Hepatocyte (in vitro differentiated cells): ENCODE measurements at regions not wholly inside any gene's neighbourhood (a gene's known extent, or its start where the extent isn't known, plus 50 kb on each side); places are given as distances from the start of the nearest gene placed in this dataset.

Experiments used
- DNase-seq: peaks from one replicate; pipeline ENCODE4 v3.0.0-alpha.2; 2016; ENCODE audit warnings: low spot score
- H2AFZ ChIP-seq: fragments of 200-600 bp; sonication (generic); 2 replicates; pipeline ENCODE4 v1.6.0; 2016; ENCODE audit warnings: antibody characterized with exemption, mild to moderate bottlenecking
- H3K27ac ChIP-seq: fragments of 200-600 bp; sonication (generic); 2 replicates; pipeline ENCODE4 v1.5.1; 2016; ENCODE audit warnings: mild to moderate bottlenecking
- H3K27me3 ChIP-seq: fragments of 200-600 bp; sonication (generic); 2 replicates; pipeline ENCODE4 v1.6.1; 2016
- H3K36me3 ChIP-seq: fragments of 200-600 bp; sonication (generic); replicated peaks from 2 replicates; pipeline ENCODE4 v1.5.1; 2016; ENCODE audit warnings: low read depth; ENCODE audit not compliant: insufficient read depth
- H3K4me1 ChIP-seq: fragments of 200-600 bp; sonication (generic); 2 replicates; pipeline ENCODE4 v1.5.1; 2016; ENCODE audit warnings: mild to moderate bottlenecking, moderate library complexity; ENCODE audit not compliant: insufficient read depth
- H3K4me2 ChIP-seq: fragments of 200-600 bp; sonication (generic); 2 replicates; pipeline ENCODE4 v1.6.0; 2016
- H3K4me3 ChIP-seq: fragments of 200-600 bp; sonication (generic); 2 replicates; pipeline ENCODE4 v1.5.1; 2016; ENCODE audit warnings: mild to moderate bottlenecking
- H3K79me2 ChIP-seq: fragments of 200-600 bp; sonication (generic); 2 replicates; pipeline ENCODE4 v1.6.0; 2017; ENCODE audit warnings: mild to moderate bottlenecking
- H3K9me2 ChIP-seq: fragments of 200-600 bp; sonication (generic); replicated peaks from 2 replicates; pipeline ENCODE4 v1.6.0; 2017; ENCODE audit warnings: mild to moderate bottlenecking; ENCODE audit not compliant: insufficient read depth
- H3K9me3 ChIP-seq: fragments of 200-600 bp; sonication (generic); 2 replicates; pipeline ENCODE4 v1.5.1; 2016; ENCODE audit warnings: low read depth, mild to moderate bottlenecking
- H4K20me1 ChIP-seq: fragments of 200-600 bp; sonication (generic); 2 replicates; pipeline ENCODE4 v1.6.0; 2016; ENCODE audit warnings: mild to moderate bottlenecking; ENCODE audit not compliant: insufficient read depth, poor library complexity, severe bottlenecking
- CTCF ChIP-seq: fragments of 200-600 bp; sonication (generic); IDR thresholded peaks from 2 replicates; pipeline ENCODE4 v1.5.1; 2016; ENCODE audit warnings: antibody characterized with exemption, mild to moderate bottlenecking; ENCODE audit not compliant: poor library complexity
- EZH2 ChIP-seq: fragments of 200-600 bp; sonication (generic); IDR thresholded peaks from 2 replicates; pipeline ENCODE4 v1.6.1; 2016; ENCODE audit warnings: antibody characterized with exemption, mild to moderate bottlenecking, borderline replicate concordance
- EZH2phosphoT487 ChIP-seq: fragments of 200-600 bp; sonication (generic); IDR thresholded peaks from one replicate; pipeline ENCODE4 v1.6.1; 2018; ENCODE audit warnings: antibody characterized with exemption, mild to moderate bottlenecking, low read depth, moderate library complexity; ENCODE audit not compliant: unreplicated experiment, severe bottlenecking
- WGBS: methylation state at CpG from one replicate; pipeline ENCODE4 v1.1.6; 2016; ENCODE audit warnings: low lambda C conversion rate; ENCODE audit errors: missing lambda C conversion rate; 5-methylcytosine and 5-hydroxymethylcytosine counted together

GRCh38 chr3:181860235-181860634 is 148.5 kb downstream of the SOX2 start:
- no peak for TF ChIP-seq EZH2phosphoT487
- no peak for TF ChIP-seq CTCF
- no peak for TF ChIP-seq EZH2
- Histone ChIP-seq H3K36me3 (no peaks in the 10 kb centered on the region), H3K4me1 (no peaks in the 10 kb centered on the region), H3K4me3 (no peak overlapping the region), H4K20me1 (no peaks in the 10 kb centered on the region), H2AFZ (no peak overlapping the region), H3K27me3 (no peaks in the 10 kb centered on the region), H3K9me3 (no peaks in the 10 kb centered on the region), H3K27ac (no peak overlapping the region), H3K79me2 (no peaks in the 10 kb centered on the region), H3K4me2 (no peak overlapping the region), H3K9me2 (no peaks in the 10 kb centered on the region)
- DNase-seq = no peak
- WGBS = 79% methylated on average over 1 of the region's 1 CpG

- no peak overlapping the region for H3K27ac ChIP-seq
- no peaks in the 10 kb centered on the region for H3K36me3 ChIP-seq
- no peaks in the 10 kb centered on the region for H3K27me3 ChIP-seq
- H3K4me3 ChIP-seq = no peak overlapping the region
- no peaks in the 10 kb centered on the region for H3K9me2 ChIP-seq
- H2AFZ ChIP-seq = no peak overlapping the region
- no peaks in the 10 kb centered on the region for H3K9me3 ChIP-seq
- 97% methylated on average over 3 of the region's 3 CpGs for WGBS
- no peaks in the 10 kb centered on the region for H3K79me2 ChIP-seq
- no peaks in the 10 kb centered on the region for H4K20me1 ChIP-seq
- TF ChIP-seq EZH2 = no peak
- no peak for TF ChIP-seq EZH2phosphoT487
- no peak for TF ChIP-seq CTCF
- H3K4me1 ChIP-seq = no peaks in the 10 kb centered on the region
- no peak for DNase-seq
- H3K4me2 ChIP-seq = no peak overlapping the region
These were observed 150.8 kb downstream of the SOX2 start for GRCh38 chr3:181862502-181862901.

GRCh38 chr3:181868576-181869082 is 156.9 kb downstream of the SOX2 start:
- no peaks in the 10 kb centered on the region for H4K20me1 ChIP-seq
- WGBS = 59% methylated on average over 4 of the region's 4 CpGs
- H3K4me3 ChIP-seq = no peak overlapping the region
- no peaks in the 10 kb centered on the region for H3K9me2 ChIP-seq
- H3K79me2 ChIP-seq = no peaks in the 10 kb centered on the region
- no peaks in the 10 kb centered on the region for H3K27me3 ChIP-seq
- no peak for TF ChIP-seq CTCF
- TF ChIP-seq EZH2 = no peak
- TF ChIP-seq EZH2phosphoT487 = no peak
- H3K9me3 ChIP-seq = no peaks in the 10 kb centered on the region
- H3K4me1 ChIP-seq = no peaks in the 10 kb centered on the region
- no peaks in the 10 kb centered on the region for H3K36me3 ChIP-seq
- H3K4me2 ChIP-seq = no peak overlapping the region
- DNase-seq = no peak
- no peak overlapping the region for H3K27ac ChIP-seq
- H2AFZ ChIP-seq = no peak overlapping the region

- DNase-seq = no peak
- 90% methylated on average over 1 of the region's 1 CpG for WGBS
These were observed 161.2 kb downstream of the SOX2 start for GRCh38 chr3:181872887-181873286.

More at GRCh38 chr3:181872887-181873286, 161.2 kb downstream of the SOX2 start:
- H2AFZ ChIP-seq = no peak overlapping the region
- no peaks in the 10 kb centered on the region for H3K9me3 ChIP-seq
- H3K36me3 ChIP-seq = no peaks in the 10 kb centered on the region
- no peaks in the 10 kb centered on the region for H3K4me1 ChIP-seq
- H4K20me1 ChIP-seq = no peaks in the 10 kb centered on the region
- H3K27me3 ChIP-seq = no peaks in the 10 kb centered on the region
- no peak overlapping the region for H3K4me2 ChIP-seq
- H3K27ac ChIP-seq = no peak overlapping the region
- no peaks in the 10 kb centered on the region for H3K79me2 ChIP-seq
- TF ChIP-seq EZH2 (no peak), EZH2phosphoT487 (no peak), CTCF (no peak)
- no peak overlapping the region for H3K4me3 ChIP-seq
- H3K9me2 ChIP-seq = no peaks in the 10 kb centered on the region
